ENCODE measurements at regions not wholly inside any gene's neighbourhood (a gene's known extent, or its start where the extent isn't known, plus 50 kb on each side); places are given as distances from the start of the nearest gene placed in this dataset.

GRCh38 chr2:16336491-16336890 is 329.1 kb downstream of the CYRIA start:
- DNase-seq (ENCODE audit: low read depth in 3 of 3, low spot score in 2 of 3) = no peak

GRCh38 chr2:16335947-16336346 is 329.7 kb downstream of the CYRIA start:
- no peak for DNase-seq (ENCODE audit: low read depth in 3 of 3, low spot score in 2 of 3)

GRCh38 chr2:16335604-16335930 is 330.1 kb downstream of the CYRIA start:
- DNase-seq (ENCODE audit: low read depth in 3 of 3, low spot score in 2 of 3) = no peak

DNA sequence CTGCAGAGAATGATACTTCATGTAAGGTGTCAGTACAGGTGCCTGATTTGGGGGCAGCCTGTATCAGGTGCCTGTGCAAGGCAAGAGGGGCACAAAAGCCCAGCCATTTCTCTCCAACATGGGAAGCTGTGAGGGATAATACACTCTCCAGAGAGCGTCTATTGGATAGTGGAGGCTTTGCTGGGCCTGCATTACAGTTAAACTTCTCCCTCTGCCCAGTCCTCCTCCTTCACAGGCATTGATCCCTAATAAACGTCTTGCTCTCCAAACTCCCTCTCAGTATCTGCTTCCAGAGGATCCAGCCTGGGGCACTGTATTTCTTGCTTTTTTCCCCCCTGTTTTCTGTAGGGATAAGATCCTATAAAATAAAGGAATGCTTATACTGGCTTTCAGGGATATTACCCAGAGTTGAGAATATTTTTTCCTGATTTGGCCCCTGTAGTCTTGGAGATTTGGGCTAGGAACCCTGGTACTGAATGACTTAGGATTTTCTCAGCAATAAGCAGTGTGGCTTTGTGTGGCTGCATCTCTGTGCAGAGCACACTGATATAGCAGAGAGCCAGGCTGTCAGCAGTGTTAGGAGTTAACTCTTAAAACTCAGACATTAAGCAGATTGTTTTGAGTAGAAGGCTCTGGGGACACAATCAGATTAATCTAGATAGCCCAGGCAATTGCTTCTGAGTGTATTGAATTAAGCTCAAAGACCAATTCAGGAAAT is 330.6 kb downstream of the CYRIA start:
- no peak for DNase-seq (ENCODE audit: low read depth in 3 of 3, low spot score in 2 of 3)

- no peak for DNase-seq (ENCODE audit: low read depth in 3 of 3, low spot score in 2 of 3)
Observed at GRCh38 chr2:16334366-16334765, 331.3 kb downstream of the CYRIA start.

DNA sequence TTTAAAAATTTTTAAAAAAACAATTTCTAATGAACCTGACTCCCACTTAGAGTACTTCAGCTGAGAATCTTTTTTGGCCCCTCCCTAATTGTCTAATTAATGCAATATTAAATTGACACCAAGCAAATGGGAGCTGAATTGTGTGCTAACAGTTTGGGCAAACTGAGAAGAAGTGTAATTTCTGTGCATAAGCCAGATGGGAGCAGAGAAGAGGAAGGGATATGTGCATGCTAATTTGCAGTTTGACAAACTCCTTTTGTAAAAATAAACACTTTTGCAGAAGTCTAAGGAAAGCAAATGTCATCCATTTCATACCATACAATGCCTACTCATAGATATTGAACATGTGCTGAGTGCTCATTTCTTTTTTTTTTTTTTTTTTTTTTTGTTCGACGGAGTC is 332.0 kb downstream of the CYRIA start:
- DNase-seq (ENCODE audit: low read depth in 3 of 3, low spot score in 2 of 3) = no peak

- DNase-seq (ENCODE audit: low read depth in 3 of 3, low spot score in 2 of 3) = no peak
Observed at GRCh38 chr2:16332681-16333557, 332.7 kb downstream of the CYRIA start.

DNA sequence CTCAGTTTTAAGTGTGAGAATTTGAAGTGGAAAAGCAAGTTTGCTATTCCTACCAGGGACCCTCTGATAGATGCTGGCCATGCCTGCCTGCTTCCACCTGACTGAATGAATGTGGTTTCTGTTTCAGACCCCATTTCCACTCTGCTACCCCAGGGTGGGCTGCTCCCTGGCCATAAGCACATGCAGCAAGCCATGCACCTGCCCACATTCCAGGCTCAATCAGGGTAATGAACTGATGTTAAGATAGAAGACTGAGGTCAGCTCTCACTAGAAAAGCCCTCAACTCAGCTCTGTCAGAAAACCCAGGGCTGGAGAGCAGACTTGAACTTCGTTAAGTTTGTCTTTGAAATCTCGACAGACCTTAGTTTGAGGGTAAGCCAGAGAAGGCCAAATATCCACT is 333.9 kb downstream of the CYRIA start:
- DNase-seq (ENCODE audit: low read depth in 3 of 3, low spot score in 2 of 3) = no peak

GRCh38 chr2:16330982-16331381 is 334.7 kb downstream of the CYRIA start:
- DNase-seq (ENCODE audit: low read depth in 3 of 3, low spot score in 2 of 3) = no peak

GRCh38 chr2:16330571-16330970 is 335.1 kb downstream of the CYRIA start:
- peak in 1 of 3 donors; percentile 69 for DNase-seq (ENCODE audit: low read depth in 3 of 3, low spot score in 2 of 3)

DNA sequence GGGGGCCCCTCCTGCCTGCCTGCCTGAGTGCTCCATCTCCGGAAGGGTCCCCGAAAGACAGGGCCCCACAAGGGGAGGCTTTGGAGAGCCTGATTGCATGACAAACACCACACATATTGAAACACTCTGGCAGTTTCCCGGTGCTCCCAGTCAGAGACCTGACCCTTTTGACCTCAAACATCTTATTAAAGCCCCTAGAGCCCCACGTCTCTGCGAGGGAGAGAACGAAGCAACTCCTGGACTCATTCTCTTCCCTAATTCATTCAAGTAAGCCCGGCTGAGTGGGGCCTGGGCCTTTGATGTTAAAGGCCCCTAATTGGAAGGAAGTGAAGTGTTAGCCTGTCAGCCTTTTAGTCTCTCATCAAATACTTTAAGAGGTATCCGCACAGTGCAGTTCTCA is 335.6 kb downstream of the CYRIA start:
- DNase-seq (ENCODE audit: low read depth in 3 of 3, low spot score in 2 of 3) = no peak

GRCh38 chr2:16329421-16329820 is 336.2 kb downstream of the CYRIA start:
- DNase-seq (ENCODE audit: low read depth in 3 of 3, low spot score in 2 of 3) = no peak

DNA sequence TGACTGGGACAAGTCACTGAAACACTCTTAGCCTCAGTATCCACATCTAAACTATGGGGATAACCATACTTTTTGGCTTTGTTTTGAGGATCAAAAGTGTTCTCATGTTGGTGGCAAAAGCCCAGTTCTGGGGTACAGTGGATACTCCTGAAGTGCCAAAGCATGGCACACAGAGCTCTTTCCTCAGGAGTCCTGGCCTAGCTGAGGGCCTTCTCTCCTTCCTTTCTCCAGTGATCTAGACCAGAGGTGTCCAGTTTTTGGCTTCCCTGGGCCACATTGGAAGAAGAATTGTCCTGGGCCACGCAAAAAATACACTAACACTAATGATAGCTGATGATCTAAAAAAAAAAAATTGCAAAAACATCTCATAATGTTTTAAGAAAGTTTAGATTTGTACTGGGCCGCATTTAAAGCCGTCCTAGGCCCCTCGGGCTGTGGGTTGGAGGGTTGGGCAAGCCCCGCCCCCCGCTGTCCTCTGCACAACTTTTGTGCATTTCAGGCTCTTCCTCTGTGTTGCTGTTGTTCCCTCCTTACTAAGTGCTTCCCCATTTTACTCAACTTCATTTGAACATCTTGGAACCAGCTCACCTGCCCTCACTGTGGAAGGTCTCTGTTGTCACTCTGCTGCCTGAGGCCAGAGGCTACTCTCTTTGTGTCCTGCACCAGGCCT is 337.0 kb downstream of the CYRIA start:
- DNase-seq (ENCODE audit: low read depth in 3 of 3, low spot score in 2 of 3) = no peak

GRCh38 chr2:16327326-16327725 is 338.3 kb downstream of the CYRIA start:
- no peak for DNase-seq (ENCODE audit: low read depth in 3 of 3, low spot score in 2 of 3)

DNA sequence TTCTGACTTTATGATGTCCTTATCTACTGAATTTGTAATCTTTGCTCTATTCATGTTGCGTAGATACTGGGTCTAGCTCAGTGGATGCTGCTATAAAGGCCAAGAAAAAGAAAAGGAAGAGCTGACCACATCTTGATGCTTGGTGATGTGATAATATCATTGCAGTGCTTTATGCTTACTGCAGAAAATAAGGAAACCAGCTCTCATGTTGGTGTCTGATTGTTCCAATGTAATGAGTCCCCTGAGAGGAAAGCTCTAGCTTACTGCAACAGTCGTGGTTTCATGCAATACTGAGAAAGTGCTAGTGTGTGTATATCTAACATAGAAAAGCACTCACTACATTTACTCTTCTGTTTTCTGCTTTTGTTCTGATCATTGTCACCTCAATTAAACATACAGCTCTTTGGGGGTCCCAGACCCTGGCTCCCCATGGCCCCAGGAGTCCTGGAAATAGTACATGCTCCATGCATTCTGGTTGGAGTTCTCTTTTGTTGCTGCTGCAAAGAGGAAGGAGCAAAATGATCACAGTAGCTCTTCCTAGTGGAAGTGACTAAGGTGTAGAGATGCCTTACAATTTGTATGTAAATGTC is 338.8 kb downstream of the CYRIA start:
- DNase-seq (ENCODE audit: low read depth in 3 of 3, low spot score in 2 of 3) = no peak

DNA sequence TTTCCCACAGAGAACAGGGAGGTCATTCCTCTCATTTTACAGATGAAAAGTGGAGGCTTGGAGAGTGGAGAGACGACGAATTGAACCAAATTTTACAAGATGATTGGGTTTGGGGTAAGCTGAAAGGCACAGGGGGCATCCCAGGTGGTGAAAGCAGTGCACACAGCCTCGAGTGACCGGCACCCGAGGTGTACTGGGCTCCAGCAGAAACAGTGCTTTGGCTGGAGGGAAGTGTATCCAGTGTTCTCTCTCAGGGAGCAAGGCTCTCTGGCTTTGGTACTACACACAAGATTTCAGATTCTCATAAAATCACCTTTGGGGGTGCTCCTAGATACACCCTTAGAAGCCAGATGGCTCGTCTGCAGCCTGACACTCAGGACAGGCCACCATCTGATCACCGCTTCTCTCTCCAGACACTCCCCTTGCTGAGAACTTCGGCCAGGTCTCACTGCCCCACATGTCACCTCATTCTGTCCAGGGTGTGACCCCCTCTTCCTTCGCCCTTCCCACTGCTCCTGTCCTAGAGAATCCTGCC is 339.6 kb downstream of the CYRIA start:
- DNase-seq (ENCODE audit: low read depth in 3 of 3, low spot score in 2 of 3) = no peak

DNA sequence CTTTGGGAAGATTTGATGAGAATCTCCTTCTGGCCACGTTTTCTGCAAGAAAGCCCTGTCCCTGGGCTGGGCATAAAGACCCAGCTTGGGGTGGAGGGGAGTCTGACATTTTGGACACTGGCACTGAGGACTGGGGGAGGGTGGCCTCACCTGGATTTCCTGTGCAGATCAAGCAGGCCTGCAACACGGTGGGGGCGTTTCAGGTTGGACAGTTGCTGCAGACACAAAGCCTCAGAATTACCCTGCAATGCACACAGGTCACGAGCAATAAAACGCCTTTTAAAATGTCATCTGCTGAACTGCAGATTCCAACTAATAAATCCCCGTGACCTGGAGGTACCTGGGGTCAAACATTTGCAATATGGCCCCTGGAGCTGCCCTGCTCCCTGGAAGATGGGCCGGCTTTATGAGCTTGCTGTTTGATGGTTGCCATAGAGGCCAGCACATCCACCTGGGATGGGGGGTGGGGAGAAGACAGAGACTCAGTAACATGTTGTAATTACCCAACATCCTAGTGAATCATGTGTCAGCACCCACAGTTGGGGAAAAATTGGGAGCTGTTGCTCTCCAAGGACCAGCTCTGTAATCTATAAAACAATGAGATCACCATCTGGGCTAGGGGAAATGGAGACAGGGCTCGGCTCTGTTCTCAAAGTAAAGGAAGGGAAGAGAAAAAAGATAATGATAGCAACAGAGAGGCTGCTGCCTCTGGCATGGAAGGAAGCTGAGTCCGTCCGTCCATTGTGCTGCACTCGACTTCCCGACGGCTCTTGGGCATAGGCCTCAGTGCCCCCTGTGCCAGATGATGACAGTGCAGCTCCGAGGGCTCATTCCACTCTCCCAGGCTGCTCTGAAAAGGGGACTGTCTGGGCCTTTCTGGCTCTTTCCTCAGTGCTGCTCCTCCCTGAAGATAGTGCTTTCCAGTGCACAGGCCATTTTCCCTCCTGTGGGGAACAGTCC is 340.3 kb downstream of the CYRIA start:
- no peak for DNase-seq (ENCODE audit: low read depth in 3 of 3, low spot score in 2 of 3)

DNA sequence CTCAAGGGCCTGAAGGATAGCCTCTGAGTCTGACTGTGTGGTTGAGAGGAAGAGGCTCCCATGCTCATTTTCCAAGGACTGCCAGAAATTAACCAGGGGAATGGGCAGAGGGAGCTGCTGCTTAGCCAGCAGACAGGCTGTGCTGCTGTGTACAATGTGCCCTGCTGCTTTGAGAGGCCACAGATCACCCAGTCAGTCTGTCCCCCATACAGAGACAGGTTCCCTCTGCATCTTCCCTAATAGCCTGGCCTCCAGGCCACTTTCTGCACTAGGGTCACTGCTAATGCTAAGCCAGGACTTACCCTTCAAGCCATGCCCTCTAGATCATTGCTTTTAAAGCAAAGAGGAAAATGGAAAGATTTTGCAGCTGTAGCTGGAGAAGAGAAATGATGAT is 341.1 kb downstream of the CYRIA start:
- no peak for DNase-seq (ENCODE audit: low read depth in 3 of 3, low spot score in 2 of 3)

DNA sequence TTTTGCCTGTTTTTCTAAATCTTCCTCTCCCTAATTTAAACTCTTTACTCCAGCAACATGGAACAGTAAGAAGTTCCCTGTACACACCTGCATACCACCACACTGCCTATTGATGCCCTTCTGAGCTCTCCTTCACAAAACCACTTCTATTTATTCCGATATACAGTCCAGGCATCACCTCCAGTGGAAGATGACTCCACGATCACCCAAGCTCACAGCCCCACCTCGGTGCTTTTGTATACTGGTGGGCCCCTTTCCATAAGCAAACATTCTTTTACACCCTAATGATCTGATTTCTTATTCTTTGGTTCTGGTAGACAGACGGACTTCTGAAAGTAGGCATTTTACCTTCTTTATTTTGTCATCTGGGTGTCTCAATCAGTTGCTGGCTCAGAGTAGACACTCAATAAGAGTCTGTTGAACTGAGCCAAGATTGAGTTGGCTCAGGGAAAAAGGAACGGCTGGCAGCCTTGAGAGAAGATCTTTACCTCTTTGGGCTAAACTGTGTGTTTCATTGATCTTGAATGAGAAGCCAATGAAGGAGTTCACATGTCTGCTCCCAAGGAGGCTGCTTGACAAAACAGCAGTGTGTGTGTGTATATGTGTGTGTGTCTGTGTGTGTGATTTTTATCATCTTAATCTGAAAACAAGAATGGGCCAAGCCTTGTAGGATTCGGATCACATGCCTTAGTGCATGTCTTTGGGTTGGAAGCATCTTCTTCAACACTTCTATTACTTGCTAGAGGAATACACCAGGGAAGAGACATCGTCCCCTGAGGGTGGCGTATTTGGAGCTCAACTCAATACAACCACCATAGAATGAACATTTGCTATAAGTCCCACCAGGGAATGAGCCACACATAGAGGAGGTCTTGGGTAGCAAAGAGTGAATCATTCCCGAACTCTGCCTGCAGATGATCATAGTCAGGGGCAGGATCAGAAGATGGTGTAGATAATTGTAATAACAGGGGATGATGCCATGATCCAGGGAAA is 341.8 kb downstream of the CYRIA start:
- DNase-seq (ENCODE audit: low read depth in 3 of 3, low spot score in 2 of 3) = no peak
